ENCODE measurements at regions not wholly inside any gene's neighbourhood (a gene's known extent, or its start where the extent isn't known, plus 50 kb on each side); places are given as distances from the start of the nearest gene placed in this dataset.
A peak's percentile ranks its signal among the peaks of the same experiment; 100 is the strongest.

GRCh38 chr1:163528710-163529348 is 207.1 kb downstream of the NUF2 start:
- Histone ChIP-seq H3K9me3 (no peaks in the 10 kb centered on the region), H3K4me1 (no peaks in the 10 kb centered on the region), H3K4me3 (no peak overlapping the region), H3K27ac (no peak overlapping the region), H3K36me3 (no peaks in the 10 kb centered on the region), H3K27me3 (no peaks in the 10 kb centered on the region)
- ATAC-seq: peak; percentile 46 to 59 (median 50)
- TF ChIP-seq CTCF (IDR thresholded peaks at IDR 0.05) (peak; percentile 47 to 63 (median 62)), POLR2A (IDR thresholded peaks at IDR 0.05) (no peak)
- intact Hi-C loops (cut with DNase I): no loop called here
- WGBS (ENCODE audit: insufficient coverage, low coverage, low lambda C conversion rate, missing lambda C conversion rate): 20% methylated on average over 2 of the region's 2 CpGs
- no peak for DNase-seq

- WGBS (ENCODE audit: insufficient coverage, low coverage, low lambda C conversion rate, missing lambda C conversion rate): 24% methylated on average over 2 of the region's 2 CpGs
- ATAC-seq (peak; percentile 37 to 66 (median 61)), DNase-seq (no peak)
- intact Hi-C loops (cut with DNase I): no loop called here
- TF ChIP-seq CTCF (IDR thresholded peaks at IDR 0.05): no peak
- no peak for TF ChIP-seq POLR2A (IDR thresholded peaks at IDR 0.05)
- Histone ChIP-seq H3K27ac (no peak overlapping the region), H3K36me3 (no peaks in the 10 kb centered on the region), H3K4me3 (no peak overlapping the region), H3K4me1 (no peaks in the 10 kb centered on the region), H3K27me3 (no peaks in the 10 kb centered on the region), H3K9me3 (no peaks in the 10 kb centered on the region)
Measured at GRCh38 chr1:163531345-163531744, 209.6 kb downstream of the NUF2 start.

GRCh38 chr1:163535401-163535800 is 213.6 kb downstream of the NUF2 start:
- no peaks in the 10 kb centered on the region for H3K9me3 ChIP-seq
- H3K27me3 ChIP-seq: no peaks in the 10 kb centered on the region
- no peak overlapping the region for H3K4me3 ChIP-seq
- no peak for ATAC-seq
- no peak overlapping the region for H3K27ac ChIP-seq
- DNase-seq: no peak
- no peaks in the 10 kb centered on the region for H3K4me1 ChIP-seq
- TF ChIP-seq CTCF (IDR thresholded peaks at IDR 0.05) (no peak), POLR2A (IDR thresholded peaks at IDR 0.05) (no peak)
- intact Hi-C loops (cut with DNase I): no loop called here
- no peaks in the 10 kb centered on the region for H3K36me3 ChIP-seq
- WGBS (ENCODE audit: insufficient coverage, low coverage, low lambda C conversion rate, missing lambda C conversion rate): 53% methylated on average over 5 of the region's 5 CpGs

GRCh38 chr1:163535807-163536206 is 214.1 kb downstream of the NUF2 start:
- no peaks in the 10 kb centered on the region for H3K36me3 ChIP-seq
- DNase-seq: no peak
- H3K27me3 ChIP-seq: no peaks in the 10 kb centered on the region
- peak in 2 of 4 donors; percentile 61 to 67 for ATAC-seq
- H3K4me1 ChIP-seq: no peaks in the 10 kb centered on the region
- intact Hi-C loops (cut with DNase I): no loop called here
- no peak overlapping the region for H3K27ac ChIP-seq
- no peaks in the 10 kb centered on the region for H3K9me3 ChIP-seq
- TF ChIP-seq CTCF (IDR thresholded peaks at IDR 0.05) (peak; percentile 27 to 39 (median 34)), POLR2A (IDR thresholded peaks at IDR 0.05) (no peak)
- no peak overlapping the region for H3K4me3 ChIP-seq
- WGBS (ENCODE audit: insufficient coverage, low coverage, low lambda C conversion rate, missing lambda C conversion rate): 44% methylated on average over 3 of the region's 3 CpGs

Measured in right lobe of liver (tissue), 6 donors.